Peyer's patch (tissue), 4 donors: ENCODE measurements at regions not wholly inside any gene's neighbourhood (a gene's known extent, or its start where the extent isn't known, plus 50 kb on each side); places are given as distances from the start of the nearest gene placed in this dataset.

ENCODE experiments used
- DNase-seq, 3 donors: peaks; one replicate each; pipeline ENCODE4 v3.0.0-alpha.2; 2017 to 2019
- H3K27ac ChIP-seq, 4 donors: fragments of 200-600 bp; sonication (generic); one replicate each; pipeline ENCODE4 v1.5.1; 2016 to 2019
- H3K27me3 ChIP-seq, 2 donors: fragments of 200-600 bp; sonication (generic); one replicate each; pipeline ENCODE4 v1.5.1; 2019
- H3K36me3 ChIP-seq, 3 donors: fragments of 200-600 bp; sonication (generic); one replicate each; pipeline ENCODE4 v1.5.1; 2016 to 2019
- H3K4me1 ChIP-seq, 4 donors: fragments of 200-600 bp; sonication (generic); one replicate each; pipeline ENCODE4 v1.5.1; 2016 to 2019
- H3K4me3 ChIP-seq, 4 donors: fragments of 200-600 bp; sonication (generic); 1 replicate in 3 of 4; 2 replicates in 1 of 4; pipeline ENCODE4 v1.5.1; 2016 to 2019; ENCODE audit warnings: mild to moderate bottlenecking in 1 of 4
- H3K9me3 ChIP-seq, 4 donors: fragments of 200-600 bp; sonication (generic); one replicate each; pipeline ENCODE4 v1.5.1; 2016 to 2019; ENCODE audit warnings: mild to moderate bottlenecking in 1 of 4
- CTCF ChIP-seq, 6 experiments: fragments of 450-650 bp in 4 of 6; fragments of 200-600 bp in 2 of 6; sonication (generic) in 1 of 6; IDR thresholded peaks; one replicate each; pipeline ENCODE4 v1.5.1; 2017 to 2019; ENCODE audit warnings: antibody characterized with exemption in 6 of 6, mild to moderate bottlenecking in 3 of 6, moderate library complexity in 1 of 6
- POLR2A ChIP-seq, 2 donors: fragments of 450-650 bp; IDR thresholded peaks; one replicate each; pipeline ENCODE4 v1.5.1; 2017; ENCODE audit warnings: antibody characterized with exemption in 2 of 2, mild to moderate bottlenecking in 2 of 2, moderate library complexity in 2 of 2

GRCh38 chr2:241949736-241950412, 80.3 kb downstream of the RTP5 start:
- no peaks in the 10 kb centered on the region for H3K36me3 ChIP-seq
- no peak overlapping the region for H3K4me3 ChIP-seq
- peak in 2 of 3 donors; percentile 24 to 31 for DNase-seq
- TF ChIP-seq CTCF (IDR thresholded peaks at IDR 0.05), result no peak
- H3K9me3 ChIP-seq, result no peaks in the 10 kb centered on the region
- H3K4me1 ChIP-seq, result peaks cover 0 to 8% (median 2%) of the 10 kb centered on the region in 4 donors
- no peaks in the 10 kb centered on the region for H3K27me3 ChIP-seq
- no peak overlapping the region for H3K27ac ChIP-seq

GRCh38 chr2:241950413-241951315, 81.1 kb downstream of the RTP5 start:
- no peaks in the 10 kb centered on the region for H3K27me3 ChIP-seq
- H3K4me3 ChIP-seq, result no peak overlapping the region
- no peak for TF ChIP-seq POLR2A (IDR thresholded peaks at IDR 0.05)
- TF ChIP-seq CTCF (IDR thresholded peaks at IDR 0.05), result peak; percentile 45 to 92 (median 85)
- H3K27ac ChIP-seq, result no peak overlapping the region
- no peaks in the 10 kb centered on the region for H3K9me3 ChIP-seq
- peak; percentile 71 to 88 (median 81) for DNase-seq
- H3K4me1 ChIP-seq, result peaks cover 0 to 8% (median 2%) of the 10 kb centered on the region in 4 donors
- no peaks in the 10 kb centered on the region for H3K36me3 ChIP-seq

- no peak overlapping the region for H3K4me3 ChIP-seq
- H3K9me3 ChIP-seq, result no peaks in the 10 kb centered on the region
- TF ChIP-seq CTCF (IDR thresholded peaks at IDR 0.05) (no peak), POLR2A (IDR thresholded peaks at IDR 0.05) (no peak)
- H3K36me3 ChIP-seq, result no peaks in the 10 kb centered on the region
- no peak for DNase-seq
- H3K27me3 ChIP-seq, result no peaks in the 10 kb centered on the region
- peaks cover 0 to 8% (median 2%) of the 10 kb centered on the region in 4 donors for H3K4me1 ChIP-seq
- H3K27ac ChIP-seq, result no peak overlapping the region
These were observed 81.8 kb downstream of the RTP5 start for GRCh38 chr2:241951316-241951700.

- Histone ChIP-seq H3K4me1 (peaks cover 0 to 8% (median 2%) of the 10 kb centered on the region in 4 donors), H3K36me3 (no peaks in the 10 kb centered on the region), H3K4me3 (no peak overlapping the region), H3K27me3 (no peaks in the 10 kb centered on the region), H3K9me3 (no peaks in the 10 kb centered on the region), H3K27ac (no peak overlapping the region)
- TF ChIP-seq CTCF (IDR thresholded peaks at IDR 0.05), result no peak
- DNase-seq, result peak in 2 of 3 donors; percentile 39
These were observed 82.4 kb downstream of the RTP5 start for GRCh38 chr2:241951920-241952319.

- no peak overlapping the region for H3K27ac ChIP-seq
- peaks cover 0 to 8% (median 2%) of the 10 kb centered on the region in 4 donors for H3K4me1 ChIP-seq
These were observed 83.3 kb downstream of the RTP5 start for GRCh38 chr2:241952816-241953215.

More at GRCh38 chr2:241952816-241953215, 83.3 kb downstream of the RTP5 start:
- Histone ChIP-seq H3K36me3 (no peaks in the 10 kb centered on the region), H3K27me3 (no peaks in the 10 kb centered on the region), H3K9me3 (no peaks in the 10 kb centered on the region), H3K4me3 (no peak overlapping the region)
- peak in 2 of 3 donors; percentile 22 to 41 for DNase-seq
- no peak for TF ChIP-seq CTCF (IDR thresholded peaks at IDR 0.05)
- TF ChIP-seq POLR2A (IDR thresholded peaks at IDR 0.05), result no peak
